Stomach smooth muscle (tissue), 2 donors: ENCODE measurements at regions not wholly inside any gene's neighbourhood (a gene's known extent, or its start where the extent isn't known, plus 50 kb on each side); places are given as distances from the start of the nearest gene placed in this dataset.
"Not testable (repeated sequence)": the region's sequence is repeated elsewhere in the genome, so short reads cannot be mapped to it uniquely, and the experiment has no call there.

ENCODE experiments used
- H3K27ac ChIP-seq: one replicate; pipeline ENCODE4 v1.7.0; 2013; ENCODE audit warnings: mild to moderate bottlenecking, low read length, inconsistent platforms
- H3K27me3 ChIP-seq, 2 donors: one replicate each; pipeline ENCODE4 v1.7.0; 2013; ENCODE audit warnings: low read length in 2 of 2; ENCODE audit not compliant: insufficient read depth in 2 of 2, control insufficient read depth in 1 of 2
- H3K36me3 ChIP-seq, 2 donors: one replicate each; pipeline ENCODE4 v1.7.0; 2013; ENCODE audit warnings: low read length in 2 of 2; ENCODE audit not compliant: control insufficient read depth in 2 of 2, insufficient read depth in 2 of 2
- H3K4me1 ChIP-seq: one replicate; pipeline ENCODE4 v1.7.0; 2013; ENCODE audit warnings: low read length; ENCODE audit not compliant: control insufficient read depth, insufficient read depth
- H3K4me3 ChIP-seq, 2 donors: one replicate each; pipeline ENCODE4 v1.7.0; 2013; ENCODE audit warnings: low read length in 2 of 2
- H3K9ac ChIP-seq, 2 donors: one replicate each; pipeline ENCODE4 v1.7.0; 2013; ENCODE audit warnings: low read length in 2 of 2, mild to moderate bottlenecking in 1 of 2
- H3K9me3 ChIP-seq, 2 donors: one replicate each; pipeline ENCODE4 v1.7.0; 2013; ENCODE audit warnings: low read length in 2 of 2; ENCODE audit not compliant: control insufficient read depth in 2 of 2
- donor health status: healthy.
- donor health status: Pancreatic carcinoma.

- not testable (repeated sequence) for H3K9me3 ChIP-seq, H3K27ac ChIP-seq, H3K4me3 ChIP-seq, H3K27me3 ChIP-seq, H3K4me1 ChIP-seq, H3K9ac ChIP-seq, H3K36me3 ChIP-seq
Measured at GRCh38 chr11:109714444-109714843, 292.5 kb downstream of the C11orf87 start.

- H3K9me3 ChIP-seq, H3K4me1 ChIP-seq, H3K27ac ChIP-seq, H3K4me3 ChIP-seq, H3K36me3 ChIP-seq, H3K9ac ChIP-seq, H3K27me3 ChIP-seq: not testable (repeated sequence)
Measured at GRCh38 chr11:109715424-109715823, 293.4 kb downstream of the C11orf87 start.

GRCh38 chr11:109726061-109726460, 304.1 kb downstream of the C11orf87 start:
- Histone ChIP-seq H3K36me3 (no peaks in the 10 kb centered on the region), H3K9ac (no peak overlapping the region), H3K4me3 (no peak overlapping the region), H3K27ac (no peak overlapping the region), H3K4me1 (no peaks in the 10 kb centered on the region), H3K27me3 (no peaks in the 10 kb centered on the region), H3K9me3 (no peaks in the 10 kb centered on the region)

- H3K27ac ChIP-seq = no peak overlapping the region
- no peaks in the 10 kb centered on the region for H3K4me1 ChIP-seq
- H3K36me3 ChIP-seq = no peaks in the 10 kb centered on the region
- H3K9me3 ChIP-seq = no peaks in the 10 kb centered on the region
- no peak overlapping the region for H3K9ac ChIP-seq
- no peaks in the 10 kb centered on the region for H3K27me3 ChIP-seq
- H3K4me3 ChIP-seq = no peak overlapping the region
Measured at GRCh38 chr11:109728056-109728455, 306.1 kb downstream of the C11orf87 start.

GRCh38 chr11:109729761-109730160, 307.8 kb downstream of the C11orf87 start:
- no peak overlapping the region for H3K27ac ChIP-seq
- H3K4me3 ChIP-seq = no peak overlapping the region
- peaks cover 7% of the 10 kb centered on the region for H3K4me1 ChIP-seq
- H3K9ac ChIP-seq = no peak overlapping the region
- H3K36me3 ChIP-seq = no peaks in the 10 kb centered on the region
- H3K27me3 ChIP-seq = no peaks in the 10 kb centered on the region
- H3K9me3 ChIP-seq = no peaks in the 10 kb centered on the region

GRCh38 chr11:109730669-109731068, 308.7 kb downstream of the C11orf87 start:
- no peaks in the 10 kb centered on the region for H3K27me3 ChIP-seq
- no peaks in the 10 kb centered on the region for H3K9me3 ChIP-seq
- no peak overlapping the region for H3K4me3 ChIP-seq
- no peaks in the 10 kb centered on the region for H3K36me3 ChIP-seq
- peaks cover 7% of the 10 kb centered on the region for H3K4me1 ChIP-seq
- H3K27ac ChIP-seq = no peak overlapping the region
- H3K9ac ChIP-seq = no peak overlapping the region

- Histone ChIP-seq H3K9me3 (no peaks in the 10 kb centered on the region), H3K27me3 (no peaks in the 10 kb centered on the region), H3K9ac (no peak overlapping the region), H3K36me3 (no peaks in the 10 kb centered on the region), H3K4me3 (no peak overlapping the region), H3K4me1 (peaks cover 7% of the 10 kb centered on the region), H3K27ac (no peak overlapping the region)
Measured at GRCh38 chr11:109731451-109731850, 309.5 kb downstream of the C11orf87 start.

GRCh38 chr11:109733245-109733644, 311.3 kb downstream of the C11orf87 start:
- peaks cover 7% of the 10 kb centered on the region for H3K4me1 ChIP-seq
- H3K36me3 ChIP-seq = no peaks in the 10 kb centered on the region
- no peaks in the 10 kb centered on the region for H3K27me3 ChIP-seq
- no peak overlapping the region for H3K27ac ChIP-seq
- H3K9me3 ChIP-seq = no peaks in the 10 kb centered on the region
- H3K9ac ChIP-seq = no peak overlapping the region
- H3K4me3 ChIP-seq = no peak overlapping the region

- no peaks in the 10 kb centered on the region for H3K27me3 ChIP-seq
- H3K9ac ChIP-seq = no peak overlapping the region
- no peaks in the 10 kb centered on the region for H3K36me3 ChIP-seq
- H3K27ac ChIP-seq = no peak overlapping the region
- H3K9me3 ChIP-seq = no peaks in the 10 kb centered on the region
- H3K4me3 ChIP-seq = no peak overlapping the region
- peaks cover 7% of the 10 kb centered on the region for H3K4me1 ChIP-seq
Measured at GRCh38 chr11:109734566-109734965, 312.6 kb downstream of the C11orf87 start.

GRCh38 chr11:109735128-109735527, 313.1 kb downstream of the C11orf87 start:
- Histone ChIP-seq H3K27ac (no peak overlapping the region), H3K9me3 (no peaks in the 10 kb centered on the region), H3K9ac (no peak overlapping the region), H3K4me3 (no peak overlapping the region), H3K4me1 (peaks cover 7% of the 10 kb centered on the region), H3K27me3 (no peaks in the 10 kb centered on the region), H3K36me3 (no peaks in the 10 kb centered on the region)

- no peaks in the 10 kb centered on the region for H3K4me1 ChIP-seq
- no peak overlapping the region for H3K4me3 ChIP-seq
- no peaks in the 10 kb centered on the region for H3K27me3 ChIP-seq
- no peak overlapping the region for H3K9ac ChIP-seq
- H3K27ac ChIP-seq = no peak overlapping the region
- H3K36me3 ChIP-seq = no peaks in the 10 kb centered on the region
- H3K9me3 ChIP-seq = no peaks in the 10 kb centered on the region
Measured at GRCh38 chr11:109739379-109739778, 317.4 kb downstream of the C11orf87 start.
